Fibroblast of skin of abdomen (primary cell): ENCODE measurements at regions not wholly inside any gene's neighbourhood (a gene's known extent, or its start where the extent isn't known, plus 50 kb on each side); places are given as distances from the start of the nearest gene placed in this dataset.
"Not testable (repeated sequence)": the region's sequence is repeated elsewhere in the genome, so short reads cannot be mapped to it uniquely, and the experiment has no call there.

Source experiments
- DNase-seq: peaks from one replicate; pipeline ENCODE4 v3.0.0-alpha.2; 2013

- DNase-seq: not testable (repeated sequence)
These were observed 208.8 kb downstream of the KDM5D start for GRCh38 chrY:19535697-19536096.

DNA sequence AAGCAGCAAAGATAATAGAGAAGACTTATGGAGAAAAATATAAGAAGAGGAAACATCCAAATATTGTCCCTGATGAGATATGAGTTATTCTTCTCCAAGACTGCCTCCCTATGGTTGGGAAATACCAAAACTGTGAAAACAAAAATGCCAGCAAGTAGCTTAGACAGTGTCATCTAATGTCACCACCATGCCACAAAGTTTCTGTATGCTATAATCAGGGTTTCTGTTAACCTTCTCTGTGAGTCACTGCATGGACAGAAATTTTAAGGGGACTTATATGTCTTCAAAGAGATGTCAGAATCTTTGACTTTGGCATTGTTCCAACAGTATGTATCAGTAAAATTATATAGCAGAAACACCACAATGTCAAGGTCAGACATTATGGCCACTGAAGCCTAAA lies 222.6 kb downstream of the KDM5D start:
- DNase-seq: no peak

DNA sequence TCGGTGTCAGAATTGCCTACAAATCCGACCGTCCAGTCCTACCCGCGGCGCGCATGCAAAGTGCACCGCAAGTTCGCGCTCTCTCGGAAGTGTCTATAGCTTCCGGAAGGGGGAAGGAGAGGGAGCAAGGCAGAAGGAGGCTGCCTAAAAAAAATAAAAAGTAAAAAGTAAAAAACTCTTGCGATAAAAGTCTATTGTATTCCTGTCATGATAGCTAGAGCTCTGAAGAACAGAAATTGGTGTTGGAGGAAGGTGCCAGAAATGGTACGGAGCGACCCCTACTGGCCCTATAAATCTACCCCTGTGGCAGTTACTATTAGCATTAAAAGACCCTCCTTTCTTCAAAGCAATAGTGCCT lies 241.5 kb downstream of the KDM5D start:
- no peak for DNase-seq

DNA sequence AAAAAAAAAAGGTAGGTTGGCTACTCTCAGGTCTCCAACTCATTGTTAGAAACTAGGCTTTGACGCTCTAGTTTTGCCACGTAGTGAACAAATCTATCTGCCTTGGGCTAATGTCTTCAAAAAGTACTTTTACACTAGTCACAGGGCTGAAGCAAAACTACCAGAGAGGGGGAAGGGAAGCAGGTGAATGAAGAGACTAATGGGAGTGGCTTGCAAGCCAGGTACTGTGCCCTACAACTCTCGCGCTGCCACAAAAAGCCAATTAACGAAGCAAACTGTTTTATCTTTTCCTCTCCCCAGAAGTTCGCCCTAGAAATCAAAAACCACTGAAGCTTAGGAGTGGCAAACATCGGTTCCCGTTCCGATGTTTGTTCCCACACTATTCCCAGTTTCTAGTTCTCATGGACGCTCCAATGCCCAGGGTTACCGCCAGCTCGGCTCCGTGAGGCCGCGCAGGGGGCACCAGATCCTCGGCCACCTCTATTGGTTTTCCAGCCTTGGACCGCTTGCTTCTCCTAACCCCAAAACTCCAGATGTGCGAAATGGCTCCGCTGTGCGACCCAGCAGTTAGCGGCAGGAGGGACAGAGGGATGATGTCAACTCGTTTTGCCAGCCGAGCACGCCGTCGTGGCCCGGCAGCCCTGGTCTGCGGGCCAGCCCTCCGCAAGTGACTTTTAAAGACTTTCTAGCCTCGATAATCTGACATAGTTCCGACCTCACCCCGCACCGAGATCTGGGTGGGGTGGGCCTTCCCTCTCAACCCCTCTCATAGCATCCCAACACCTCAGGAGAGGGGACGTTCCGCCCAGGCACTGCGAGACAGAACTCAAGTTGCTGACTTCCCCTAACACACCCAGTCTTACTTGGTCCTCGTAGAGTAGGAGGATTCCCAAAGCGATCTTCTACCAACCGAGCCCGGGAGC lies 242.1 kb downstream of the KDM5D start:
- no peak for DNase-seq

DNA sequence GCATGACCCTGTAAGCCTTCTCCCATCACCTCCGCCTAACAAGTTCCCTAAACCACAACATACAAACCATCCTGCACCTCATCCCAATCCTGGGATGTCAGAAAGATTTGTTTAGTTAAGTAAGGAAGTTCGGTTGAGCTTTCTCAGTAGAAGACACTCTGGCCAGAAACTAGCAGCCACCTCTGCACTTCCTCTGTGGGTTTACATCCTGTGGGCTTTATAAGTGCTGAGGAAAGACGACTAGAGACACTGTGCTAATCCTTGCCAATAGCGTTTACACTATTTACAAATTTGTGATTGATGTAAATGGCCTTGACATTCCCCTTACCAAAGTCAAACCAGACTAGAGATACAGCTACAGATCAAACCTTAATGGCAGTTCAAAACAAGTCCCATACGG lies 246.0 kb downstream of the KDM5D start:
- DNase-seq: no peak

- DNase-seq: no peak
These were observed 257.0 kb downstream of the KDM5D start for GRCh38 chrY:19487494-19487893.

DNA sequence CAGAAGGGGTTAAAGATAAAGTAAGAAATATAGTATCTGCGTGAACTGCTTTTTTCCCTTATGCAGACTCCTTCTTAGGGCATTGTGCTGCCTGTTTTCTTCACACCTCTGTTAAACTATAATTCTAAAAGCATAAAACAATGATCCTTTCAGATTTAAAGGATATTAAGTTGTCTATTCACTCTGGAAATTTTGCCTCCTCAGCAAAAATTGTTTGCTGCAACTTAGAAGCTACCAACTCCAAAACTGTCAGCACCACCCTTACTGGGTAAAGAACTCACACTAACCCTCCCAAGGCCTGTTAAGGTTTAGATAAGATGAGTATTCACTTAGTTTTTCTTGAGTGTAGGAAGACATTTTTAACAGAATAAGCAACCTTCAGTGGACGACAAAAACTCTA lies 259.5 kb downstream of the KDM5D start:
- DNase-seq: no peak

DNA sequence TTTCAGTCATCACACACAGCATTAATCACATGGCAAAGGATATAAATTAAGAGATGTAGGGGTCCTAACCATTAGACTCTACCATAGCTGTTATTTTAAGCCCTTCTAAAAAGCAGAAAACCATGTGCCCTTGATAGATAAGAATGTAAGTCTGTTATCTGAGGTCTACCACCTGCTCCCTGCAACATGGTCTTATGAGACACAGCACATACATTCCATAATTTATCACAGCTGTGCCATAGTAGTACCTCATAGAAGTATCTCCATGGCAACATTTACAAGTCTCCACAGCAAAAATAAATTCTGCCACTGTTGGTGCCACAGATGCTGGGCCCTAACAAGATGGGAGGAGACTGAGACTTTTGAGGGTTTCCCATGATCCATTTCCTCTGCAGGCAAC lies 265.4 kb downstream of the KDM5D start:
- no peak for DNase-seq

DNA sequence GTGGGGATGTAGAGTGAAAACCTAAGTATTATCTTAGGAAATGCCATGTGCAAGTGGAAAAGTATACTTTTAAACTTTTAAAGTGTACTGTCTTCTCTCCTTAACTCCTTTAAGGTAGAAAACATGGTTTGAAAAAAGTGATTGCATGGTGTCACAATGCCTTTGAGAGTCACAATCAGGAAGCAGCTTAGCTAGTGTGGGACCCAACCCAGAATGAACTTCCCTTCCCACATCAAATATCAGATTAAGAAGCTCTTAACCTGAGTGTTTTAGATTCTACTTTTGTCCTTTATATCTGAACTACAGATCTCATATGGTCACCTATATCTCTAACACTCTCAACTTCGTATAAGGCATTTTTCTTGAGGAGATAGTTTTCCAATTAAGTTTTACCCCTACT lies 266.6 kb downstream of the KDM5D start:
- DNase-seq: no peak

GRCh38 chrY:19465809-19466208 lies 278.7 kb downstream of the KDM5D start:
- no peak for DNase-seq

DNA sequence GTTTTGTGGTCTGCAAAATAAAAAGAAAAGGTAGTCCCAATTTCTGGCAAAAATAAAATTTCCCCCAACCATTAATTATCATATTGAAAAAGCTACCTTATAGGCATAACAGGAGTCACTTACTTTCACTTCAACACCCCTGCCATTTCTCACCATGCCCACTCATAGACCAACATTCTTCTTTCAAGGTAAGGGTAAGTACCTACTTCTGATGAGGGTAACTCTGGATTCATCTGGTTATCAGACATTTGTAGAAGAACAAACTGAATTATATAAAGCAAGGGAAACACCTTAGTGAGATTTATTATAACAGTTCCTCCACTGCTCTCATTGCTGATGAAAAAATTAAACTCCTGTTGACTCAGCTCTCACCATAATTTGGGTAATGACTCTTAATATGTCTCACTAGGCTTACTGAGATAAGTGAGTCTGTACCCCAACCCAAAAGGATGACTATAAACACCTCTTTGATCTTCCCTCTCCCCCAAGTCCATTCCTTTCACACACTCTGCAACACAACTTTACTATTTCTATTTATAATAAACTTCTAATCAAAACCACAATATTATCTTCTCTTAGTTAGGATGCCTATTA lies 287.6 kb downstream of the KDM5D start:
- no peak for DNase-seq

DNA sequence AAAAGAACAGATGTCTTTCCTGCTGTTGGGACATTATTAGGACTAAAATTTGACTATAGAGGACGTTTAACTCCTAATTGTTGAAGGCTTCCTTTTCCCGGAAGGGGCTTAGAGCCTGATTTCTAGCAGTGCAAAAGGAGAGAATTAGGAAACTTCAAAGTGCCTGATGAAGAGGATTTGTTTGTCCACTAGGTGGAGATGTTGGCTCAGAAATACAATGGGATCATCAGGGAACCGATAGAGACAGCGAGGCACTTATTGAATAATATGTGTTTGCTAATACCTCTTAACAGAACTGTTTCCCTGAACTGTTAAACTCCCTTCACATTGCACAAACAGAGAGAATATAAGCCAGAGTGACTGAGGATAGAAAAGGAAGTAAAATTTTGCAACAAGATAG lies 311.5 kb downstream of the KDM5D start:
- DNase-seq: peak; percentile 11

- no peak for DNase-seq
These were observed 316.6 kb downstream of the KDM5D start for GRCh38 chrY:19427736-19428518.

GRCh38 chrY:19427191-19427590 lies 317.3 kb downstream of the KDM5D start:
- DNase-seq: not testable (repeated sequence)

DNA sequence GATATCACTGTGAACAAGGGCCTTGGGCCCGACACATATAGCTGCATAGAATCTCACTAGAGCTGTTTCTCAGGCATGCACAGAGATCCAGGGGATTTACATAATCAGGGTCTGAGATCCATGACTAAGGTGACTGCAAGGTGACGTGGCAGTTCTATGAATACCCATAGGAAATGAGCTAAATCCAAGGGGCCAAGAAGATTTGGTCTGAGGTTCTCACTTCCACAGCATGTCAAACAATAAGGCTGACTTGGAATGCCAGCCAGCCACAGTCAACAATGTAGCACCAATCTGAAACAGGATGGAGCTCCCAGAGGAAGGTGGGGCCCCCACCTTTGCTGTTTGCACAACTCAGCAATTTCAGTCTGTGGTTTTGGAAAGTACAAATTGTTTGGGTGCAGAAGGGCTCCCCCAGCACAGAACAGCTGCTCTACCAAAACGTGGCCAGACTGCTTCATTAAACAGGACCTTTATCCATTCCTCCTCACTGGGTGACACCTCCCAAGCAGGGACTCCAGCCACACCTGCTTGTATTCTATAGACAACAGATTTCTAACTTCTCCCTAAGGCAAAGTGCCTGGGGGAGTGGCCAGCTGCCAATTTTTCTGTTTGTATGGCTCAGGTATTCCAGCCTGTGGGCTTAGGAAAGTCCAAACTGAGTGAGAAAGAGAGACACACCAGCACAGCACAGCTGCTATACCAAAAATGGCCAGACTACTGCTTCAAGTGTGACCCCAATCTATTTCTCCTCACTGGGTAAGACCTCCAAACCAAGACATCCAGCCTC lies 333.4 kb downstream of the KDM5D start:
- DNase-seq: no peak

- DNase-seq: no peak
These were observed 338.3 kb downstream of the KDM5D start for GRCh38 chrY:19406246-19406645.

GRCh38 chrY:19405598-19405997 lies 338.9 kb downstream of the KDM5D start:
- no peak for DNase-seq

GRCh38 chrY:19392876-19393275 lies 351.6 kb downstream of the KDM5D start:
- DNase-seq: no peak

GRCh38 chrY:19391922-19392321 lies 352.6 kb downstream of the KDM5D start:
- no peak for DNase-seq

- DNase-seq: no peak
These were observed 379.2 kb downstream of the KDM5D start for GRCh38 chrY:19365321-19365720.

DNA sequence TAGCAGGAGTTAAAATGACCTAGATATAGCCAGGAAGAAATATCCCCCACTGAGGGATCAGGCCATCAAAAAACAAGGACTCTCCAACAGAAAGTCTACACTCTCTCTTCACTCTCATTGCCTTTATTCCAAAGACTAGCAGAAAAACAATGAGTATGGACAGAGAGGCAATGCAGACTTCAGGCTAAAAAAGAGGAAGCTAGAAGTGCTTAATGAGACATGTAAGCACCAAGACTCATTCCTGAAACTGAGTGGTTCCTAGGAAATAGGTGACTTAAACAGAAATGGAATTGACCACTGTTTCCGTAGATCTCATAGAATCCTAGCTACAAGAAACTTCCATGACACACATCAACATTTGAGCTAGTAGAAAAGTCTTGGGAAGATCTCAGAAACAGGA lies 387.3 kb downstream of the KDM5D start:
- no peak for DNase-seq

DNA sequence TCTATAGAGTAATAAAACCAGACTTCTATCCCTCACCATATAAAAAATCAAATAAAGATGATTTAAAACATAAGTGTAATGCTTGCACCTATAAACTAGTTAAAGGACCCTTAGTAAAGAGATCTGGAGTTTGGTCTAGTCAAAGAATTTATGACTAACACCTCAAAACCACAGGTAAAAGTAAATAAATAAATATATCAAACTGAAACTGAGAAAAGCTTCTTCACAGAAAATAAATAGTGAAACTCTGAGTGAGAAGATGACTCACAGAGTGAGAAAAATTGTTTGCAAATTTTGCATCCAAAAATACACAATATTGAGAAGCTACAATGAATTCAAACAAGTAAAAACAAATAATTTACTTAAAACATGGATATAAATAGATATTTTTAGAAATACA lies 387.8 kb downstream of the KDM5D start:
- no peak for DNase-seq

GRCh38 chrY:19354857-19355173 lies 389.7 kb downstream of the KDM5D start:
- DNase-seq: no peak
